HEK293T (cell line): ENCODE measurements at regions not wholly inside any gene's neighbourhood (a gene's known extent, or its start where the extent isn't known, plus 50 kb on each side); places are given as distances from the start of the nearest gene placed in this dataset.
A peak's percentile ranks its signal among the peaks of the same experiment; 100 is the strongest.

Experiments used
- CTCF ChIA-PET: fragments of 350-600 bp; formaldehyde crosslinking; extraction: SDS; loops from one replicate; lab custom pipeline; 2021; ENCODE audit warnings: antibody characterized with exemption, inconsistent platforms; lab: Yijun Ruan, JAX
- POLR2A ChIA-PET: fragments of 350-600 bp; formaldehyde crosslinking; extraction: SDS; loops from one replicate; lab custom pipeline; 2020; ENCODE audit warnings: antibody characterized with exemption, inconsistent platforms; lab: Yijun Ruan, JAX
- DNase-seq: peaks from one replicate; pipeline ENCODE4 v3.0.0; 2012; ENCODE audit warnings: mixed read lengths; ENCODE audit errors: extremely low spot score
- ARNT ChIP-seq: fragments of 450-650 bp; IDR thresholded peaks from 2 replicates; pipeline ENCODE4 v1.6.1; 2017; ENCODE audit warnings: mild to moderate bottlenecking
- BHLHE40 ChIP-seq: fragments of 450-650 bp; IDR thresholded peaks from 2 replicates; pipeline ENCODE4 v1.6.1; 2016; ENCODE audit warnings: mild to moderate bottlenecking, moderate library complexity, borderline replicate concordance
- CTBP1 ChIP-seq: fragments of 450-650 bp; IDR thresholded peaks from 2 replicates; pipeline ENCODE4 v1.6.1; 2016; ENCODE audit warnings: borderline replicate concordance
- ELF4 ChIP-seq: fragments of 450-650 bp; IDR thresholded peaks from 2 replicates; pipeline ENCODE4 v1.6.1; 2017; ENCODE audit warnings: antibody characterized with exemption
- FOXA1 ChIP-seq: fragments of 450-650 bp; IDR thresholded peaks from 2 replicates; pipeline ENCODE4 v1.6.1; 2016; ENCODE audit warnings: mild to moderate bottlenecking
- FOXK2 ChIP-seq: fragments of 450-650 bp; IDR thresholded peaks from 2 replicates; pipeline ENCODE4 v1.6.1; 2016; ENCODE audit warnings: mild to moderate bottlenecking
- FOXM1 ChIP-seq: fragments of 450-650 bp; IDR thresholded peaks from 2 replicates; pipeline ENCODE4 v1.6.1; 2017; ENCODE audit warnings: mild to moderate bottlenecking, borderline replicate concordance
- HDGF ChIP-seq: fragments of 450-650 bp; IDR thresholded peaks from 2 replicates; pipeline ENCODE4 v1.6.1; 2017; ENCODE audit warnings: antibody characterized with exemption, borderline replicate concordance
- L3MBTL2 ChIP-seq: fragments of 450-650 bp; conservative IDR thresholded peaks from 2 replicates; pipeline ENCODE4 v1.6.1; 2016; ENCODE audit warnings: mild to moderate bottlenecking
- LEF1 ChIP-seq: fragments of 450-650 bp; IDR thresholded peaks from 2 replicates; pipeline ENCODE4 v1.6.1; 2017; ENCODE audit warnings: mild to moderate bottlenecking, borderline replicate concordance
- NFRKB ChIP-seq: fragments of 450-650 bp; IDR thresholded peaks from 2 replicates; pipeline ENCODE4 v1.6.1; 2016; ENCODE audit warnings: mild to moderate bottlenecking, moderate library complexity
- SP1 ChIP-seq: fragments of 450-650 bp; IDR thresholded peaks from 2 replicates; pipeline ENCODE4 v1.6.1; 2017
- SUZ12 ChIP-seq: fragments of 450-650 bp; IDR thresholded peaks from 2 replicates; pipeline ENCODE4 v1.6.1; 2016; ENCODE audit warnings: mild to moderate bottlenecking
- TARDBP ChIP-seq: fragments of 450-650 bp; IDR thresholded peaks from 2 replicates; pipeline ENCODE4 v1.6.1; 2016
- ZNF384 ChIP-seq: fragments of 450-650 bp; IDR thresholded peaks from 2 replicates; pipeline ENCODE4 v1.6.1; 2016
- TF ChIP-seq, protein P1 (sequence below): fragments of 450-650 bp; IDR thresholded peaks from 2 replicates; pipeline ENCODE4 v1.6.1; 2016

DNA sequence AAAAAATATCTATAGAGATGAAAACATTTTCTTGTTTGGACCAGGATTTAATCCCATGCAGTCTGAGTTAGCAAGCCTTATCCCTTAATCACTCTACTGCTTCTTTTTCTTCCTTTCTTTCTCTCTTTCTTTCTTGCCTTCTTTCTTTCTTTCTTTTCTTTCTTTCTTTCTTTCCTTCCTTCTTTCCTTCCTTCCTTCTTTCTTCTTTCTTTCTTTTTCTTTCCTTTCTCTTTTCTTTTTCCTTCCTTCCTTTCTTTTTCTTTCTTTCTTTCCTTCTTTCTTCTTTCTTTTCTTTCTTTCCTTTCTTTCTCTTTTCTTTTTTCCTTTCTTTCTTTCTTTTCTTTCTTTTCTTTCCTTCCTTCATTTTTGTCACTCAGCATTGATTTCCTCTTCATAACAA is 434.6 kb downstream of the FAT4 start:
- DNase-seq = no peak
- ChIA-PET CTCF (no interaction called here), POLR2A (no interaction called here)
- TF ChIP-seq CTBP1 (no peak), L3MBTL2 (no peak), FOXM1 (no peak), ELF4 (no peak), ARNT (no peak), SP1 (no peak), FOXA1 (no peak), TARDBP (no peak), ZNF384 (no peak), LEF1 (no peak), SUZ12 (no peak), BHLHE40 (no peak), FOXK2 (no peak), HDGF (no peak), NFRKB (no peak)
- TF ChIP-seq, protein P1, sequence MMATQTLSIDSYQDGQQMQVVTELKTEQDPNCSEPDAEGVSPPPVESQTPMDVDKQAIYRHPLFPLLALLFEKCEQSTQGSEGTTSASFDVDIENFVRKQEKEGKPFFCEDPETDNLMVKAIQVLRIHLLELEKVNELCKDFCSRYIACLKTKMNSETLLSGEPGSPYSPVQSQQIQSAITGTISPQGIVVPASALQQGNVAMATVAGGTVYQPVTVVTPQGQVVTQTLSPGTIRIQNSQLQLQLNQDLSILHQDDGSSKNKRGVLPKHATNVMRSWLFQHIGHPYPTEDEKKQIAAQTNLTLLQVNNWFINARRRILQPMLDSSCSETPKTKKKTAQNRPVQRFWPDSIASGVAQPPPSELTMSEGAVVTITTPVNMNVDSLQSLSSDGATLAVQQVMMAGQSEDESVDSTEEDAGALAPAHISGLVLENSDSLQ = no peak

DNA sequence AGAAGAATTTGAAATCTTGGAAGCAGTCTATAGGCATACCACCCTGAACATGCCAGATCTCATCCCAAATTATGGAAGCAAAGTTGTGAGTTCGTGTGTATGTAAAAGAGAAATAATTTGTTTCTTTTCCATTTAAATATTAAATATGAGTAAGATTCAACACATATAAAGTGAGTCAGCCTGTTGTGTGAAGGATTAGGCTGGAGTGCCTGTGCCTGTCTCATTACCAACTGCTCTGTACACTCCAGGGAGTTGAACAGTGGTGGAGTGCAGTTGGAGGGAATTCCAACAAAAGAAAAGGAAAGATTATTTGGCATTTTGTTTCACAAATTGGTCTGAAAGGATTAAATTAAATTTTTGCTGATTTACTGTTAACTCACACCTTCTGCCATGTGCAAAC is 435.6 kb downstream of the FAT4 start:
- TF ChIP-seq SP1 = no peak
- TF ChIP-seq FOXA1 = no peak
- no peak for TF ChIP-seq BHLHE40
- no peak for TF ChIP-seq SUZ12
- TF ChIP-seq FOXM1 = no peak
- TF ChIP-seq, protein P1 = no peak
- ChIA-PET POLR2A (no interaction called here), CTCF (no interaction called here)
- no peak for DNase-seq

DNA sequence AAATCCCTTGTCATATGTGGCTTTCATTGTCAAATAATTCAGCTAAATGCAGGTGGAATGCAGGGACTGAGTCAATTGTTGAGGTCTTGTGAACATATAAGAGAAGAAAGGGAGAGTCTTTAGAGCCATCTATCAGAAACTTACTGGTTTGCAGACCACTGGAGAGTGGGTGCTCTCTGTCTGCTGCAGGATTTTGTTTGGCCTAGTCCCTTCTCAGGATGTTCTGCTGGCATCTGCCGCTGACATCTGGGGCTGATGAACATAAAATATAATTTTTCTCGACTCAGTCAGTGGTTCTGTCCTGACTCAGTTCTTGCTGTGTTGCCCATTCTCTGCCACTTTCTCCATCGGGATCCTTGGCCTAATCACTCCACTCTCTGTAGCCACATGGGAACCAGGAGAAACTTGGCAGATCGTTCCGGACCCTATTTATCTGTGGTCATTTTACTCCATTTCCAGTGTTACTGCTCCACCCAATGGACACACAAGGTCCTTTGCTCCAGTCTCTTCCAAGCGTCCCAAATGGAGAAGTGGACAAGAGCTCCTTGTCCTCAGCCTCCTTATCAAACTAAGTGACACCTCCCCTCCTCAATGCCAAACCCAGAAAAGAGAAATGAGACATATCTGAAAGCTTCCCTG is 436.2 kb downstream of the FAT4 start:
- no peak for TF ChIP-seq HDGF
- no peak for TF ChIP-seq ARNT
- no peak for TF ChIP-seq BHLHE40
- no peak for TF ChIP-seq SP1
- no peak for TF ChIP-seq NFRKB
- TF ChIP-seq LEF1 = no peak
- TF ChIP-seq FOXM1 = no peak
- TF ChIP-seq ELF4 = no peak
- TF ChIP-seq CTBP1 = no peak
- no peak for TF ChIP-seq TARDBP
- no peak for TF ChIP-seq L3MBTL2
- TF ChIP-seq SUZ12 = no peak
- TF ChIP-seq ZNF384 = no peak
- no peak for TF ChIP-seq FOXK2
- TF ChIP-seq, protein P1 = no peak
- TF ChIP-seq FOXA1 = no peak
- POLR2A ChIA-PET = no interaction called here
- CTCF ChIA-PET = interaction anchor here (1.2 kb wide), 1 partner anchor 437 kb away, joined by 5 read pairs; the partner anchor contains the start of gene FAT4
- peak; percentile 16 for DNase-seq

DNA sequence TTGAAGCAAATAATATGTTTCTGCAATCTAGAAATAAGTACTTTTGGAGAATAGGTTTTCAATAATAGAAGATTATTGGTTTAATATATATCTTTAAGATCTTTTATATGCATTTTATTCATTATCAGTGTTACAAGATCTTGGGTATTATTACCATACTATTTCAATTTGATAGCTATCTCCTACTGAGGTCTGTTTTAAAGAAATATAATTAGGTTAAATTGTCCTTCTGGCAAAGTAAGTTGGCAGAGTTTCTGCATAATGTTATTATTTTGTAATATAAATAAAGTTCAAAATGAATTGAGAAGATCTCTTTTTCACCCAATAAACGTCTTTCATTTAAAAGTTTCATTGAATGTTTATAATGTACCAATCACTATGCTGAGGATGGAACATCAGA is 443.7 kb downstream of the FAT4 start:
- no peak for TF ChIP-seq SUZ12
- TF ChIP-seq CTBP1 = no peak
- no peak for TF ChIP-seq FOXK2
- TF ChIP-seq ARNT = no peak
- no peak for TF ChIP-seq SP1
- no peak for TF ChIP-seq NFRKB
- no peak for TF ChIP-seq BHLHE40
- TF ChIP-seq L3MBTL2 = no peak
- TF ChIP-seq, protein P1 = no peak
- no peak for TF ChIP-seq FOXM1
- TF ChIP-seq FOXA1 = no peak
- no peak for TF ChIP-seq ELF4
- no peak for TF ChIP-seq ZNF384
- TF ChIP-seq TARDBP = no peak
- no peak for TF ChIP-seq LEF1
- no peak for TF ChIP-seq HDGF
- DNase-seq = no peak
- ChIA-PET CTCF (no interaction called here), POLR2A (no interaction called here)

DNA sequence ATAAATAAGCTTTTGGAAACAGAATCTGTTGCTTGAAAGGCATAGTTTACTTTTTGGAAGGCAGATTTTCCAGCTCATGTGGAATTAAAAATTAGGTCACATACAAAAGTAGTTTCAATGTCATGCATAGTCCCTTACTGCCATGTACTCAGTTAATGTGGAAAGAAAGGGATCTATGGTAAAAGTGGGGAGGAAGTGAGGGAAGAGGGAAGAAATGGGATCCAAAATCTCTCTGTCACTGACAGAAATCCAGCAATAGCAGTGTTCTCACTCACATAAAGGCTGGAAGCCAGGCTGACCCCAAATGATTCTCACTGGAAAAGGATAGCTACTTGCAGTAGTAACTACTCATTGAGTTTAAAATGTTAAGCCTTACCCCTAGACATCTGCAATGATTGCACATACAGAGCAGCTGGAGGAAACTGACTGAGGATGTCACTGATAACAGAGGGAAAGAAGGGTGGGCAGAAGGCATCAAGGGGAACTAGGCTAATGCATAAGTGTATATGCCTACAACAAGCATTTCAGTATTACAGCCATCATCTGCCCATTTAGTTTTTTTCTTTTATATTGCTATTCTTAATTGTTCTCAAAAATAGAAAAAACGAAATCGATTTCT is 445.6 kb downstream of the FAT4 start:
- ChIA-PET POLR2A (no interaction called here), CTCF (interaction anchor here (0.8 kb wide), 1 partner anchor 29 kb away, joined by 3 read pairs; no protein-coding TSS in a partner anchor)
- DNase-seq = no peak
- no peak for TF ChIP-seq FOXA1
- TF ChIP-seq FOXK2 = no peak
- no peak for TF ChIP-seq L3MBTL2
- TF ChIP-seq SP1 = no peak
- TF ChIP-seq BHLHE40 = no peak
- TF ChIP-seq HDGF = no peak
- no peak for TF ChIP-seq TARDBP
